ENCODE measurements at regions not wholly inside any gene's neighbourhood (a gene's known extent, or its start where the extent isn't known, plus 50 kb on each side); places are given as distances from the start of the nearest gene placed in this dataset.
A peak's percentile ranks its signal among the peaks of the same experiment; 100 is the strongest.

GRCh38 chr6:41463062-41463930 lies 82.9 kb upstream of the FOXP4 start:
- DNase-seq (ENCODE audit: low read depth in 1 of 2, low spot score in 1 of 2), result peak; percentile 82 to 83
- Histone ChIP-seq H3K36me3 (no peaks in the 10 kb centered on the region), H3K4me1 (ENCODE audit: low read depth) (no peaks in the 10 kb centered on the region), H3K27ac (no peak overlapping the region), H3K9me3 (ENCODE audit: low read depth) (no peaks in the 10 kb centered on the region), H3K4me3 (no peak overlapping the region), H3K27me3 (no peaks in the 10 kb centered on the region)
- peak; percentile 88 for TF ChIP-seq CTCF (IDR thresholded peaks at IDR 0.05; ENCODE audit: low read depth, low read length)

GRCh38 chr6:41464019-41464418 lies 82.2 kb upstream of the FOXP4 start:
- H3K27me3 ChIP-seq, result peaks cover under 1% of the 10 kb centered on the region
- no peak overlapping the region for H3K4me3 ChIP-seq
- no peak overlapping the region for H3K27ac ChIP-seq
- no peaks in the 10 kb centered on the region for H3K36me3 ChIP-seq
- no peak for TF ChIP-seq CTCF (IDR thresholded peaks at IDR 0.05; ENCODE audit: low read depth, low read length)
- no peak for DNase-seq (ENCODE audit: low read depth in 1 of 2, low spot score in 1 of 2)
- no peaks in the 10 kb centered on the region for H3K9me3 ChIP-seq (ENCODE audit: low read depth)
- no peaks in the 10 kb centered on the region for H3K4me1 ChIP-seq (ENCODE audit: low read depth)

GRCh38 chr6:41464481-41464880 lies 81.7 kb upstream of the FOXP4 start:
- Histone ChIP-seq H3K36me3 (no peaks in the 10 kb centered on the region), H3K4me3 (no peak overlapping the region), H3K9me3 (ENCODE audit: low read depth) (no peaks in the 10 kb centered on the region), H3K4me1 (ENCODE audit: low read depth) (no peaks in the 10 kb centered on the region), H3K27ac (no peak overlapping the region), H3K27me3 (peaks cover 5% of the 10 kb centered on the region)
- DNase-seq (ENCODE audit: low read depth in 1 of 2, low spot score in 1 of 2), result peak in 1 of 2 donors; percentile 64
- TF ChIP-seq CTCF (IDR thresholded peaks at IDR 0.05; ENCODE audit: low read depth, low read length), result no peak

- no peak for TF ChIP-seq CTCF (IDR thresholded peaks at IDR 0.05; ENCODE audit: low read depth, low read length)
- Histone ChIP-seq H3K36me3 (no peaks in the 10 kb centered on the region), H3K9me3 (ENCODE audit: low read depth) (no peaks in the 10 kb centered on the region), H3K27ac (no peak overlapping the region), H3K4me3 (no peak overlapping the region), H3K4me1 (ENCODE audit: low read depth) (peaks cover 4% of the 10 kb centered on the region), H3K27me3 (peaks cover 20% of the 10 kb centered on the region)
- DNase-seq (ENCODE audit: low read depth in 1 of 2, low spot score in 1 of 2), result peak in 1 of 2 donors; percentile 74
Measured at GRCh38 chr6:41466437-41466990, 79.7 kb upstream of the FOXP4 start.

GRCh38 chr6:41467061-41467460 lies 79.1 kb upstream of the FOXP4 start:
- Histone ChIP-seq H3K4me3 (no peak overlapping the region), H3K27ac (no peak overlapping the region), H3K36me3 (no peaks in the 10 kb centered on the region), H3K4me1 (ENCODE audit: low read depth) (peaks cover 4% of the 10 kb centered on the region), H3K9me3 (ENCODE audit: low read depth) (no peaks in the 10 kb centered on the region), H3K27me3 (peaks cover 20% of the 10 kb centered on the region)
- no peak for TF ChIP-seq CTCF (IDR thresholded peaks at IDR 0.05; ENCODE audit: low read depth, low read length)
- no peak for DNase-seq (ENCODE audit: low read depth in 1 of 2, low spot score in 1 of 2)

Data from cardiac muscle cell (in vitro differentiated cells and primary cell).